HG03103 (cell line): ENCODE measurements at regions not wholly inside any gene's neighbourhood (a gene's known extent, or its start where the extent isn't known, plus 50 kb on each side); places are given as distances from the start of the nearest gene placed in this dataset.
"Not testable (repeated sequence)": the region's sequence is repeated elsewhere in the genome, so short reads cannot be mapped to it uniquely, and the experiment has no call there.

Experiments
- ATAC-seq: cut with Tn5 transposase; IDR thresholded peaks from one replicate; pipeline ENCODE4 v1.9.1; 2021; ENCODE audit warnings: low read depth; ENCODE audit not compliant: unreplicated experiment

DNA sequence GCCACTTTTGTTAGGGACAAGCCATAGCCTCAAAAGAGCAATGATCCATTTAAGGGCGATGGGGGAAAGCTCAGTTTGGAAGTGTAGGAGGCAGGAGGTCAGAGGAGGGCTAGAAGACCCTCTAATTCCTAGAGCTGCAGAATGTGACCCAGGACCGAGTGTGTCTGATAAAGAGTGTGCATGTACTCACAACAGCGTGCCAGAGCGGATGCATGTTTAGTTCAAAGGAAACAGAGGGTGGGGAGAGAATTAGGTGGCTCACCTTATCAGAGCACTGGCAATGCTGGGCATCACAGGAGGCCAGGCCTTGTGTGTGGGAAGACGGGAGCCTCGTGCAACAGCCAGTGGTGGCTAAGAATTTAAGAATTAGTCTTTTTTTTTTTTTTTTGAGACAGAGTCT lies 133.9 kb upstream of the COBL start:
- no peak for ATAC-seq

DNA sequence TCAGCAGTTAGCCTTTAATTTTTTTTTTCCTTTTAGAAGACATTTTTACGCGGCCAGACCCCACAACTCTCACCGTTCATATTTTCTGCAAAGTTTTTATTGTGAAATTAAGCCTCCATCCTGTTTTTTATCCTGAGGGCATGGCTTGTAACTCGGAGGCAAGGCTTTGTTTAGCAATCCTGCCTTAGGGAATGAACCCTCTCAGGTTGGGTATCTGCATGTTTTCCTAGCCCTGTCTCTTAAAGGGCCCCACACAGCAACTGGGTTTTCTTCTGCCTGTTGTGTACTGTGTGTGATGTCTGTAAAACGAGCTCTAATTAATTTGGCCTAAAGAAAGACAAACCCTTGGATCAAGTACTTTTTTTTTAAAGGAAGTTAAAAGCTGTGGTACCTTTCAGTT lies 130.2 kb upstream of the COBL start:
- ATAC-seq, result no peak

DNA sequence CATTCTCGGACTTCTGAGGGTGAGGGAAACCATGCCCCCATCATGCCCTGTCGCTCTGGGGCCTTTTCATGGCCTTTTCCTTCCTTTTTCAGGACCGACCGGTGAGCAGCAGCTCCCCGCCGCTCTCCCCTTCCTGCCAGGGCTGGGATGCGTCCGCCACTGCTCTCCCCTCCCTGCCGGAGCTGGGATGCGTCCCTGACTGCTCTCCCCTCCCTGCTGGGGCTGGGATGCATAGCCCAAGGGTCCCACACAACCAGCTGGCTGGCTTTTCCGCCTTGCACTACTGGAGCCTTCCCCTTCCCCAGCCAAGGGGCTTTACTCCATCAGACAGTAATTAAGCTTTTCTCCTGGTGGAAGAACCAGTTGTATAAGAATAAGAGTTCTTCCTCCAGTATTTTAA lies 129.7 kb upstream of the COBL start:
- no peak for ATAC-seq

DNA sequence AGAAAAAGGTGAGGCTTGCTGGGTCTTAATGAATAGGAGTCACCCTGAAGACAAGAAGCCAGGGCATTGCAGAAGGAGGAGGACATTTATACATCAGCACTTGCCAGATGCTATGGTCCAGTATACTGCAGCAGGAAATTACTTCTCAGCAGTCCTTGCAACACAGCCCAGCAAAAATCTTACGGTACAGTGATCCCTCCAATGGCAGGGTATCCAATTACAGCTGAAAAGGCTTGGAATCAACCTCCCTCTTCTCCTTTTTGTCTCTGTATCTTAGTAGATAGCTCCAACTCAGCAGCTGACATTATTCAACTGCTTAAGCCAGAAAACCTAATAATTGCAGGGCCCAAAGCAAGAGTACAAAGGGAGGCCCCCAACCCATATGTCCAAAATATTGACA lies 128.3 kb upstream of the COBL start:
- ATAC-seq, result no peak

DNA sequence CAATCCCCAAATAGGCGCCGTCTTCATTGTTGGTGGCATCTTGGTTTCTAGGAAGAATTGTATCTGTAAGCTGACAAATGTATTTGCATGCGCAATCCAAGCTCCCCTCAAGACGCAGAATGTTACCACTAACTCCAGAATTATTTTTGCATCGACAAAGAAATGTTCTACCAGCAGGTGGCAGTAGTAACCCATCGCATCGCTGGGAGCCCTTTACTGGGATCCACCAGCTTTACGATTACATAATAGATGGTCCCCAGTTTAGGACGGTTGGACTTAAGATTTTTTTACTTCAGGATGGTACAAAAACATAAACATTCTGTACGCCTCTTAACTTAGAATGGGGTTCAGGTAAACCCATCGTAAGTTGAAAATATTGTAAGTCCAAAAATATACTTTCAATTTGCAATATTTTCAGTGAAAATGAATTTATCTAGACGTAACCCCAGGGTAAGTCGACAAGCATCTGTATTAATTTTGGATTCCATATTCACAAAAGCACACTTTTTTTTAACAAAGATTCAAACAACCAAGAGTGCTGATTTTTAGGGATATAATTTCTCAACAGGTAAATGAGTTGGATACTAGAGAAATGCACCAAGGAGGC lies 114.0 kb upstream of the COBL start:
- no peak for ATAC-seq

DNA sequence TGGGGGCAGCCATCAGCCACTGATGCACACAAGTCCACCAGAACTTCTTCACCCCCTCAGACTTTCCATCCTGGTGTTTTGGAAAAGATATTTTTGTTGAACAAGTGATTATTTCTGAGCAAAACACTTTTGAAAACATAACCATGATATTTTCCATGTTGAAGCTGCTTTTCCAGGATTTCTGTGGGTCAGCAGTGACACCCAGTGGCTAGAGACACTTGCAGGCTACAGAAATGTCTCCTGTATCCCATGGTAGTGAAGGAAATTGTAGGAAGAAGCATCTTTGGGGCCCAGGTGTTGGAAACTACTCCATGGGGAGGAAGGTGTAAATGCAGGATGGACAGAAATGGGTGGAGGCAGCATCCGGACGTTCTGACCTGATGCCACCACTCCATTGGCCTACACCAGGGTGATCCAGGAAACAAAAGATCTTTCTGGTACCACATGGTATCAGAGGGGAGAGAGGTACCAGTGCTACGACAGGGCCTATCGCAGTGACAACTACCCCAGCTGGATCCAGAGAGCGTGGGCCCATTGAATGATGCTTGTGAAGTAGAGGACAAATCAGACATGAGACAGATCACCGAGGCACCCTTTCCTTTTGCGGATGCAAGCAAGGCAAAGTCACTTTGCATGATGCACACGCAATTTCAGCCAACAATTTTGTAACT lies 111.7 kb upstream of the COBL start:
- ATAC-seq, result no peak

DNA sequence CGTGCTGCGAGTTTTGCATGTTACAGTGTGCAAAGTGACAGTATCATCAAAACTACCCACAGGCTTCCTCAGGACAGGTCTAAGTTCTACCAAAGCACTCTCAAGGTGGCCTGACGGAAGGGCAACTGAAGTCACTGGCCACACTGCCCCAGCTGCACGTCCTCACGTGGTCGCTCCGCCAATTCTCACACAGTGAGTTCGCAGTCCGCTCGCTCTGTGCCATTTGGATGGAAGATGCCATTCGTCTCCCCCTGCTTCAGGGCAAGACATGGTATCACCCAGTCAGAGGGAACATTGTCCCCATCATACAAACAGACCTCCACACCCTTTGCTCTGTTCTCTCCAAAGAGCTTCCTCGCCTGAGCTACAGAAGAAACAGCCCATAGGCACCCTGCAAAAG lies 109.6 kb upstream of the COBL start:
- ATAC-seq, result no peak

DNA sequence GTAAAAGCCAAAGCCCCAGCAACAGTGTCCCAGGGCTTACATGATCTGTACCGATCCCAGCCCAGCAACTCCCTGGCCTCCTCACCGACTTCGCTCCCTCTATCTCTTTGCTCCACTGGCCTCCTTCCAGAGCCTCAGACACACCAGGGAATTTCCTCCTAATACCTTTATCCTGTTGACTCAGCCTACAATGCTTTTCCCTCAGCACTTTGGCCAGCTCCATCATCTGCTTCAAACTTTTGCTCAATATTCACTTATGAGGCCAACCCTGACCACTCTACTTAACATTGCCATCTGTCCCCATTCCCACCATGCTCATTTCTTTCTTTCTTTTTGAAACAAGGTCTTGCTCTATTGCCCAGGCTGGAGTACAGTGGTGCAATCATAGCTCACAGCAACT lies 93.3 kb upstream of the COBL start:
- ATAC-seq, result not testable (repeated sequence)

DNA sequence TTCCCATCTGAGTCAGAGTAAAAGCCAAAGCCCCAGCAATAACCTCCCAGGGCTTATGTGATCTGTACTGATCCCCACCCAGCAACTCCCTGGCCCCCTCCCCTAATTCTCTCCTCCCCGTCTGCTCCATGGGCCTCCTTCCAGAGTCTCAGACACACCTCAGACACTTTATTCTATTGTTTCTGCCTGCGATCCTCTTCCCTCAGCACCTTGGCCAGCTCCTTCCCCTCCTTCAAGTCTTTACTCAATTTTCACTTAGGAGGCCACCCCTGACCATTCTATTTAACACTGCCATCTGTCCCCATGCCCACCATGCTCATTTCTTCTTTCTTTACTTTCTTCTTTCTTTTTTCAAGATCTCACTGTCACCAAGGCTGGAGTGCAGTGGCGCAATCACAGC lies 81.0 kb upstream of the COBL start:
- not testable (repeated sequence) for ATAC-seq

DNA sequence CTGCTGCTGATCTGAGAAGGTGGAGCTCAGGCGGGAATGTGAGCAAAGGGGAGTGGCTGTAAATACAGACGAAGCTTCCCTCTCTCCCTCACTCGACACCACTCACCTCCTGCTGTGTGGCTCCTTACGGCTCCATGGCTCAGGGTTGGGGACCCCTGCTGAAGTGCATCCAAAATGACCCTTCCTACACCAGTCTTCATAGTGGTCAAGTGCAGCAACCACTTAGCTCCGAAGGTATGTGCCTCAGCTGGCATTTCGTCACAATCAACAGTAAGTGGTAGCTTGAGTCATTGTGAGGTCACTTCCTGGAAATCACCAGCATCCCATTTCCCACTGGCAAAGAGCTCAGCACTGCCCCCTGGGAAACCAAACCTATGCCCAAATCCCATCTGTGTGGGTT lies 76.4 kb upstream of the COBL start:
- ATAC-seq, result not testable (repeated sequence)

DNA sequence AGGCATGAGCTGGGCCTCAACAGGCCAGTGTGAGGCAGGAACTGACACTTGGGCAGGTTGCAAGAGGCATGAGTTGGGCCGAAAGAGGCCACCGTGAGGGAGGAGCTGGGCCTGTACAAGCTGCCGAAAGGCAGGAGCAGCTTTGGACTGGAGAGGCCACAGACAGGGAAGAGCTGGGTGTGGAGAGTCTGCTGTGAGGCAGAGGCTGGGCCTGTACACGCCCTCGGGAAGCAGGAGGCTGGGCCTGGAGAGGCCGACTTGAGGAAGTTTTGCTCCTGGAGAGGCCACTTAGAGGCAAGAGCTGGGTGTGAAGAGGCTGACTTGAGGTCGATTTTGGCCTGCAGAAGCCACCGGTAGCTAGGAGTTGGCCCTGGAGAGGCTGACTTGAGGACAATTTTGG lies 73.3 kb upstream of the COBL start:
- not testable (repeated sequence) for ATAC-seq

DNA sequence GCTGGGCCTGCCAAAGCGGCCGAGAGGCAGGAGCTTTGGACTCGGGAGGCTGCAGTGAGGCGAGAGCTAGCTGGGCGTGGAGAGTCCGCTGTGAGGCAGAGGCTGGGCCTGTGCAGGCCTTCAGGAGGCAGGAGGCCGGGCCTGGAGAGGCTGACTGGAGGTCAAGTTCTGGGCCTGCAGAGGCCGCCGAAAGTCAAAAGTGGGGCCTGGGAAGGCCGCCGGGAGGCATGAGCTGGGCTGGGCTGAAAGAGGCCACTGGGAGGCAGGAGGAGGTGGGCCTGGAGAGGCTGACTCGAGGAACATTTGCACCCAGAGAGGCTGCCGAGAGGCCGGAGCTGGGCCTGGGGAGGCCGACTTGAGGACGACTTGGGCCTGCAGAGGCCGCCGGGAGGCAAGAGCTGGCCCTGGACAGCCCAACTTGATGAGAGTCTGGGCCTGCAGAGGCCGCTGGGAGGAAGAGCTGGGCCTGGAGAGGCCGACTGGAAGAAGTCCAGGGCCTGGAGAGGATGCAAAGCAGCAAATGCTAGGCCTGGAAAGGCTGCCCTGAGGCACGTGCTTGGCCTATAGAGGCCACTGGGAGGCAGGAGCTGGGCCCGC lies 72.7 kb upstream of the COBL start:
- ATAC-seq, result not testable (repeated sequence)

DNA sequence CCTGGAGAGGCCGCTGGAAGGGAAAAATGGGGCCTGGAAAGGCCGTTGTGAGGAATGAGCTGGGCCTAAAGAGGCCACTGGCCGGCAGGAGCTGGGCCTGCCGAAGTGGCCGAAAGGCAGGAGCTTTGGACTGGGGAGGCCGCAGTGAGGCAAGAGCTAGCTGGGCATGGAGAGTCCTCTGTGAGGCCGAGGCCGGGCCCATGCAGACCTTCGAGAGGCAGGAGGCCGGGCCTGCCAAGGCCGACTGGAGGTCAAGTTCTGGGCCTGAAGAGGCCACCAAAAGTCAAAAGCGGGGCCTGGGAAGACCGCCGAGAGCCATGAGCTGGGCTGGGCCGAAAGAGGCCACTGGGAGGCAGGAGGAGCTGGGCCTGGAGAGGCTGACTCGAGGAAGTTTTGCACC lies 71.6 kb upstream of the COBL start:
- ATAC-seq, result not testable (repeated sequence)

DNA sequence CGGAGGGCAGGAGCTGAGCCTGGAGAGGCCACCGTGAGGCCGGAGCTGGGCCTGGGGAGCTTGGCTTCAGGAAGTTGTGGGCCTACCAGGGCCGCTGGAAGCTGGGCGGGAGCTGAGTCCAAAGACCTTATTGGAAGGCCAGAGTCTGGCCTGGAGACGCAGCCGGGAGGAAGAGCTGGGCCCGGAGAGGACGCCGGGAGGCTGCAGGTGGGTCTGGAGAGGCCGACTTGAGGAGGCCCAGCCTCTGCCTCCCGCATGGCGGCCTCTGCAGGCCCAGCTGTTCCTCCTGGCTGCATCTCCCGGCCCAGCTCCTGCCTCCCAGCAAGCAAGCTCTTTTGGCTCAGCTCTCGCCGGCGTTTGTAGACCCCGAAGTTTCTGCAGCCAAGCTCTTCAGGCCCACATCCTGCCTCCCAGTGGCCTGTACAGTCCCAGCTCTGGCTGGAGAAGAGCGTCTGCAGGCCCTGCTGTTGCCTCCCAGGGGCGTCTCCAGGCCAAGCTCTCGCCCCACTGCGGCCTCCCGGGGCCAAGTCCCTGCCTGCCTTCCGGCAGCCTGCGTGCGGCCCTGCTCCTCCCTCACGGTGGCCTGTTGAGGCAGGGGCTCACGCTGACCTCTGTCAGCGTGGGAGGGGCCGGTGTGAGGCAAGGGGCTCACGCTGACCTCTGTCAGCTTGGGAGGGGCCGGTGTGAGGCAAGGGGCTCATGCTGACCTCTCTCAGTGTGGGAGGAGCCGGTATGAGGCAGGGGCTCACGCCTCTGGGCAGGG lies 70.4 kb upstream of the COBL start:
- not testable (repeated sequence) for ATAC-seq

DNA sequence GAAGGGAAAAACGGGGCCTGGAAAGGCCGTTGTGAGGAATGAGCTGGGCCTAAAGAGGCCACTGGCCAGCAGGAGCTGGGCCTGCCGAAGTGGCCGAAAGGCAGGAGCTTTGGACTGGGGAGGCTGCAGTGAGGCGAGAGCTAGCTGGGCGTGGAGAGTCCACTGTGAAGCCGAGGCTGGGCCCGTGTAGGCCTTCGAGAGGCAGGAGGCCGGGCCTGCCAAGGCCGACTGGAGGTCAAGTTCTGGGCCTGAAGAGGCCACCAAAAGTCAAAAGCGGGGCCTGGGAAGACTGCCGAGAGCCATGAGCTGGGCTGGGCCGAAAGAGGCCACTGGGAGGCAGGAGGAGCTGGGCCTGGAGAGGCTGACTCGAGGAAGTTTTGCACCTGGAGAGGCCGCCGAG lies 69.6 kb upstream of the COBL start:
- ATAC-seq, result not testable (repeated sequence)

DNA sequence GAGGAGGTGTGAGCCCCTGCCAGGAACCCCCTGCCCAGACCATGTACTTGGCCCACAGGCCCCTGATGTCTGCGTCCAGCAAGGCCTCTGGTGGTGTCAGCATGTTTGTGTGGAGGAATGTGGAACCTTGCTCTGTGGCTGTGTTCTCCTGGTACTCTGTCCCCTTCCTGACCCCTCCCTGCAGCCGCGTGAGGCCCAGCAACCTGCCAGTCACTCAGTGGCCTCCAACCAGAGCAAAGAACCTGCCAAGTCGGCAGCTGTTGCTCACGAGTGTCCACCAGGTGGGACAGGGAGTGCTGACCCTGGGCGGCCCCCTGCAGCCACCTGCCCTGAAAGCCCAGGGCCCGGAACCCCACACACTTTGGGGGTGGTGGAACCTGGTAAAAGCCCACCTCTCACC lies 65.6 kb upstream of the COBL start:
- not testable (repeated sequence) for ATAC-seq

DNA sequence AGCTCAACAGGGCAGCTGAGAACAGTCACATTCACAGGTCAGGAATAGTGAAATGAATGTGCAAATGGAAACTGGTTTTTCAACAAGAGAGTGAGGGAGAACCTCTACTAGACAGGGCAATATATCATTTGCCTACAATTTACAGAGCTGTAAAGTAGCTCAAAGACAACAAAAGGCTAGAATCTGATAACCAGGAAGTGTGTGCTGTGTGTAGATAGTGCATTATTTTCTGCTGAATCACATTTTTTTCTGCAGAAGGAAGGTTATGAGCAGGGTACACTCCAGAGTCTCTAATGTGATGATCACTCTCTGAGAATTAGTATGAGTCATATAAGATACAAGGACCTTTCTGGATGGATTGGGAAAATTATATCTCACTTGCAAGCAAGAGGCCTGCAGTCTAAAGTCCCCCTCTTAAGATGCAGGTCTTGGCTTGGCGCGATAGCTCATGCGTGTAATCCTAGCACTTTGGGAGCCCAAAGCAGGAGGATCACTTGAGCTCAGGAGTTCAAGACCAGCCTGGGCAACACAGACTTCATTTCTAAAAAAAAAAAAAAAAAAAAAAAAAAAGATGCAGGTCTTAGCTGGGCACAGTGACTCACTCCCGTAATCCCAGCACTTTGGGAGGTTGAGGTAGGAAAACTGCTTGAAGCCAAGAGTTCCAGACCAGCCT lies 59.9 kb upstream of the COBL start:
- ATAC-seq, result no peak

DNA sequence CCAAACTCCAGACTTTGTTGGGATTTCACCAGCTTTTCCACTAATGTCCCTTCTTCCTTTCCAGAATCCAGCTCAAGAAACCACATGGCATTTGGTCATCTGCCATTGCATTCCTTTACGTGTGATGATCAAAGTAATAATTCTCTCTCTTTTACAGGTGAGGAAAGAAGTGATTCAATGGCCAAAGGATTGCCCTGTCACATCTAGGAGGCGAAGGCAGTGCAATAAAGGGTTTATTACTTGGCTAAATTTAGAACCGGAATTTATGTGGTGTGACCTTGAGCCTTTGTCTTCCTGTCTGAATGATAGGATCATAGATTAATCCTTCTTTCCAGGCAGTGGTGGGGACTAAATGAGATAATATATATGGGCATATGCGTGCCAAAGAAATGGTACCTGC lies 58.3 kb upstream of the COBL start:
- no peak for ATAC-seq

DNA sequence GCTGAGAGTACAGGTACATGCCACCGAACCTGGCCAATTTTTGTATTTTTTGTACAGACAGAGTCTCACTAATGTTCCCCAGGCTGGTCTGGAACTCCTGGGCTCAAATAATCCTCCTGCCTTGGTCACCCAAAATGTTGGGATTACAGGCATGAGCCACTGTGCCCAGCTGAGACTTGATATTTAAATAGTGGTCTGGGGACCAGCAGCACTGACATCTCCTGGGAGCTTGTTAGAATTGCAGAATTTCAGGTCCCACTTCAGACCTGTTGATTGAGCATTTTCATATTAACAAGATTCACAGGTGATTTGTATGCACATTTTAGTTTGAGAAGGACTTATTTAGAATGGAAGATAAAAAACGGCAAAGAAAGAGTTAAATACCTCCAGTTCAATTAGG lies 57.0 kb upstream of the COBL start:
- ATAC-seq, result not testable (repeated sequence)

DNA sequence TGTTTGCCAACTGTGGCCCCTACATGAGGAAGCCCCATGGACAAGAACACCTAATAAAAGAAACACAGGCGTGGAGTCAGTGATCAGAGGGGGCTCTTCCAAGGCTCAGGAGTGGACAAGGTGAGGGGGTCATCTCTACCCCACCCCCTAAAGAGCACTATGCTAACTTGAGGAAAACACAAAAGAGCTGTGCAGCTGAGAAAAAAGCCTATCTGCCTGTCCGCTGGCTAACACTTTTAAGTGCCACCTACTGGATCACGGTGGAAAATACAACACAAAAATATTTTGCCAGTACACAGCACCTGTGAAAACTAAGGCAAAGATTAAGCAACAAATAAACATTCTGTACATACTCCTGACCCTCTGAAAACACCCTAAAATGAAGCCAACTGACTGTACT lies 53.1 kb upstream of the COBL start:
- ATAC-seq, result no peak

DNA sequence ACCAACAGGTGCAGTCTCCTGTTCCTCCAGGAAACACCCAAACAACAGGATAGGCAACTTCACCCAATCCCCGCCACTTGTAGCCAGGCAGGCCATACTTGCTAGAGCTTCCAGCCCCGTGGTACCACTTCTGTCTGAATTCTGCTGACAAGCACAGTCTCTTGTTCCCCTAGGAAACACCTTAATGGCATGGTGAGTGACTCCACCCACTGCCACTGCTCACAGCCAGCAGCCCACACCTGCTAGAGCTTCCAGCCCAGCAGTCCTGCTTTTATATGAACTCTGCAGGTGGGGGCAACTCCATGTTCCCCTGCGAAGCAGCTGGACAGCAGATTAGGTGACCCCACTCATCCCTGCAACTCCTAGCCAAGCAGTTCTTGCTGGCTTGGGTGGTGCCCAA lies 52.6 kb upstream of the COBL start:
- ATAC-seq, result not testable (repeated sequence)
